ENCODE measurements at regions not wholly inside any gene's neighbourhood (a gene's known extent, or its start where the extent isn't known, plus 50 kb on each side); places are given as distances from the start of the nearest gene placed in this dataset.

DNA sequence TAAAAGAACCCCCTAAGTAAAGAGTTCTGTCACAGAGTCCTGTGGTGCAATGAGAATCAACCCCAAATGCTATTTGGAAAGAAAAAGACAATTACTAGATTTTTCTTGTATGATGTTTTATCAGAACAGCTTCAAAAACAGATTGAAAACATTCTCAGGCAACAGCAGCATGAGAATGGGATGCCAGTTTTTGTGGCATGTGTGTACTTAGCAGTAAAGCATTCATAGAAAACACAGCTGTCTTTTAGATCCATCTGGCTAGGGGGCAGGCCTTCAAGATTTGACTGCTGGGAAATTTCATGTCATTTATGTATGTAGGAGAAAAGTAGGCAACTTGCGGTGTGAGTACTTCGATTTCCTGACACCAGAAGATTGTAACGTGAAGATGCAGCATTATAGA, 170.5 kb upstream of the HTR2A start:
- H3K4me3 Mint-ChIP-seq: no peak overlapping the region
- peaks cover 24% of the 10 kb centered on the region for H3K9me3 Mint-ChIP-seq
- H3K36me3 Mint-ChIP-seq: no peaks in the 10 kb centered on the region

DNA sequence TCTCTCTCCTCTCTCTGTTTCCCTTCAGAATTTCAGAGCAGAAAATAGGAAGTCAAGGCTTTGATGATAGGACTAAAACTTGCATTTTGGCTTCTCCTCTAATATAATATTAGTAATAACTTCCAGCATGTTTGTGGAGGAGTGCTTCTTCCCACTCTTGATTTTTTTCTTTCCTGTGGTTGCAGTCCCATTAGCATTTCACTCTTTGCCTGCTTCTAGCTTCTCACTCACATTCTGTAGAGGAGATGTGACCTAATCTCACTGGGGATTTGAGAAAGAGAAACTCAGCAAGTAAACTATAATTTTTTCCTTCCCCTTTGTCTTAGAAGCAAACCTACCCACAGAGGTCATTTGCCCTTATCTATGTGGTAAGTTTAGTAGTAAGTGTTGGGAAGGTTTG, 169.4 kb upstream of the HTR2A start:
- no peaks in the 10 kb centered on the region for H3K36me3 Mint-ChIP-seq
- H3K4me3 Mint-ChIP-seq: no peak overlapping the region
- peaks cover 7% of the 10 kb centered on the region for H3K27me3 Mint-ChIP-seq
- H3K27ac Mint-ChIP-seq: no peak overlapping the region
- peaks cover 22% of the 10 kb centered on the region for H3K9me3 Mint-ChIP-seq
- H3K4me1 Mint-ChIP-seq: no peaks in the 10 kb centered on the region

More for the DNA sequence above, 170.5 kb upstream of the HTR2A start:
- no peak overlapping the region for H3K27ac Mint-ChIP-seq
- H3K4me1 Mint-ChIP-seq: no peaks in the 10 kb centered on the region
- peaks cover 11% of the 10 kb centered on the region for H3K27me3 Mint-ChIP-seq

DNA sequence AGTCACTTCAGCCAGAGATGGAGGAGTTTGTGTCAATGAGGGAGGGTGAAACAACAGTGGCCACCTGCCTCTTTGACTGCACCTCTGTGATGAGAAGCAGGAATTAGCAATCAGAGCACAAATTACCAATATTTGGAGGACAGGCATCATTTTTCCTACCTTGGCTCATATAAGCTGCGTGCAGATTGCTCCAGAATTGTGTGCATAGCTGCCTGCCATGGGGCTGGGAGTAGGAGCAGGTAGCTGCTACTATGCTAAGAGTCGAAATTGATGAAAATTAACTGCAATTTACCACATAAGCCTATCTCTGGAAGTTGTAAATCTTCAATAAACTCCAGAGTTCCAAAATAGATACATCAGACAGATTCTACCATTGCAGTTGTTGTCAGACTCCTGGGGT, 167.5 kb upstream of the HTR2A start:
- H3K36me3 Mint-ChIP-seq: no peaks in the 10 kb centered on the region
- peaks cover 30% of the 10 kb centered on the region for H3K9me3 Mint-ChIP-seq
- no peak overlapping the region for H3K4me3 Mint-ChIP-seq
- peaks cover 7% of the 10 kb centered on the region for H3K27me3 Mint-ChIP-seq
- no peaks in the 10 kb centered on the region for H3K4me1 Mint-ChIP-seq
- H3K27ac Mint-ChIP-seq: no peak overlapping the region

DNA sequence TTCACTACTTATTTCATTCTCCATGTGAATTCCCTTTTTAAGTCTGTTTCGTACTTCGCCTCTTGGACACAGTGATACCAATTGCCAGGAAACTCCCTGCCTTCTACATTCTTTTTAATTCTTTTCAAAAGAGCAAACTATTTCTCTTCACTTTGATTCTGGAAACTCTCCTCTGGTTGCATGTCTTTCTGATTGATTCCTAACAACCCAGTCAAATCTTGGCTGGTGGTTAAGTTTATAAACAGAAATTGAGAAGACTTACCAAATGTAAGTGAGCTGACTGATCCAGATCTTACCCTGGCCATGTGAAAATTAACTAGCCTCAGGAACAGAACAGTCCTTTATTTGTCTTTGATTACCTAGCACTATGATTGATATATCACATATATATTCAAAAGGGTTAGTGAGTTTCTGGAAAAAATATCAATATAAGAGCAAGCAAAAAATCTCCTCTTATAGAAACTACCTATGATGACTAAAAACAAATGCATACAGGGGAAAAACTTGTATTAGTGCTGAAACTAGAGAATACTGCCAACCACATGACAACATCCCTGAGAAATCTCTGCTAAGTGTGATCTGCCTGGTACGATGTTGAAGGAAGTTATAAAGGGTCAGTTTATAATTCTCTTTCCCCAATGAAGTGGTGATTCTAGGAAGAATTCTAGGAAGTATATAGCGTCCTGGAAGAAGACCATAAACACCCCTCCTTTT, 152.6 kb upstream of the HTR2A start:
- Mint-ChIP-seq H3K27me3 (peaks cover 5% of the 10 kb centered on the region), H3K4me3 (no peak overlapping the region), H3K9me3 (no peaks in the 10 kb centered on the region), H3K36me3 (no peaks in the 10 kb centered on the region), H3K4me1 (no peaks in the 10 kb centered on the region), H3K27ac (no peak overlapping the region)

DNA sequence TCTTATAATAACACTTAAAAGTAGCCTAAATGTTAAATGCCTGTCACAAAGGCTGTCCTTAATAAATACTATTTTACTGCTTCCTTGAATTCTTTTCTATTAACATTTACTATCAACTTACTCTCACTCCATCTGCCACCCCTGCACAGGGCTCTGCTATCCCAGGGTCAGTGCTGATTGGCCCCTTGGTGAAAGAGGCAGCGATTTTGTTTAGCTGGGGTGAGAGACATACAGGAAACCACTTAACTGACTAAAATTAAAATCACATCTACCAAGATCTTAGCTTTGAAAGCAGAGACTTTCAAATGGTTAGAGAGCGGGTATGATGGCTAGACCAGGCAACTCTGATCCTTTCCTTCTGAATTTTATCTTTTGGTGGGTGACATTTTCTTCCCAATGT, 149.9 kb upstream of the HTR2A start:
- Mint-ChIP-seq H3K9me3 (no peaks in the 10 kb centered on the region), H3K36me3 (no peaks in the 10 kb centered on the region), H3K27me3 (peaks cover 12% of the 10 kb centered on the region), H3K27ac (no peak overlapping the region), H3K4me1 (no peaks in the 10 kb centered on the region), H3K4me3 (no peak overlapping the region)

DNA sequence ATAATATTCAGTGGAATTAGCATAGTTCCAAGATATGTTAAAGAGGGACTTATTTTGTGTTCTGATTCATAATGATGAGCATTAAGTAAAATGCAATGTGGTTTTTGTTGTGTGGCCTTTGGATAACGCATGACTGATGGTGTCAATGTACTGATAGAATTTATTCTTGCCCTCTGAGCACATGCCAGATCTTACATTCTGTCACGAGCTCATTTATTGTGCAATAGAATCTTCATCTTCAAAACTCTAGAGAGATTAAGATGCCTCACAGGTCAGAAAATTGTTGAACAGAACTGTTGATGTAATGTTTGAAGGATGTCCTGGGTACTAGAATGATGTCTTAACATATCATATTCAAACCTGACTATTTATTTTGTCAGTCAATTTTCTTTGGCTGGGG, 148.0 kb upstream of the HTR2A start:
- no peak overlapping the region for H3K27ac Mint-ChIP-seq
- H3K27me3 Mint-ChIP-seq: peaks cover 12% of the 10 kb centered on the region
- H3K9me3 Mint-ChIP-seq: no peaks in the 10 kb centered on the region
- no peak overlapping the region for H3K4me3 Mint-ChIP-seq
- H3K36me3 Mint-ChIP-seq: no peaks in the 10 kb centered on the region
- no peaks in the 10 kb centered on the region for H3K4me1 Mint-ChIP-seq

DNA sequence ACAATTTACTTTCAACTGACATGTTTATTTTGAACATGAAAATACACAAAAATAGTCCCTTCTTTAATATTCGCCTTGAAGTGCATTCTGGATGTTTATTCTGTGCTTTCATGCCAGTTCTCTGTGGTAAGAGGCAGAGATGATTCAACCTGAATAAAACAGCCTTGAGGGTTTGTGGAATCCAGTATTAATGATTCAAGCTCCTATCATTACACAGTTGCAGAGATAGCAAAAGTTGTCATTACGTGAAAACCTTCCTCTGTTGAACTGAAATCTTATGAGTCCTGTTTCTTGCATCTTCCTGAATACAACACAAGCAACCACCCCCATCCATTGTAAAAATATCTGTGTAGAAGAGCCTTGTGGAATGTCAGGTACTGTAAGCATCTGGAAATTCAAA, 142.3 kb upstream of the HTR2A start:
- Mint-ChIP-seq H3K27me3 (peaks cover 10% of the 10 kb centered on the region), H3K4me3 (no peak overlapping the region), H3K36me3 (no peaks in the 10 kb centered on the region), H3K27ac (no peak overlapping the region), H3K4me1 (no peaks in the 10 kb centered on the region), H3K9me3 (no peaks in the 10 kb centered on the region)

DNA sequence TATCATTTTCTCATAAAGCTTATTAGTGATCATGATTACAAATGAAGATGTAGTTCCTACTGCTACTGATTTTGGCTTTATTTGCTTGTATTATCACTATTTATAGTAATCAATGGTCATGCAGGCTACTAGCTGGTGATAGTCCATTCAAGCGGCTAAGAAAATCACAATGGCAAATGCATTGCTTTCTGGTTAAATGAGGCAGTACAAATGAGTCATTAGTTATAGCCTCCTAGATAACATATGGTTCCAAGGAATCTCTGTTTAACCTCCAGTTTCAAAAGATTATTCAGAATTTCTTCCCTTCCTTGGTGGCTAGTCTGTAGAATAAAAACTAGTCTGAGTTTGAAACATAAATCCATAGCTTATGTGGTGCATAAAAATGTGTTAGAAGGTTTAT, 141.3 kb upstream of the HTR2A start:
- Mint-ChIP-seq H3K36me3 (no peaks in the 10 kb centered on the region), H3K4me3 (no peak overlapping the region), H3K27me3 (peaks cover 5% of the 10 kb centered on the region), H3K9me3 (no peaks in the 10 kb centered on the region), H3K4me1 (no peaks in the 10 kb centered on the region), H3K27ac (no peak overlapping the region)

DNA sequence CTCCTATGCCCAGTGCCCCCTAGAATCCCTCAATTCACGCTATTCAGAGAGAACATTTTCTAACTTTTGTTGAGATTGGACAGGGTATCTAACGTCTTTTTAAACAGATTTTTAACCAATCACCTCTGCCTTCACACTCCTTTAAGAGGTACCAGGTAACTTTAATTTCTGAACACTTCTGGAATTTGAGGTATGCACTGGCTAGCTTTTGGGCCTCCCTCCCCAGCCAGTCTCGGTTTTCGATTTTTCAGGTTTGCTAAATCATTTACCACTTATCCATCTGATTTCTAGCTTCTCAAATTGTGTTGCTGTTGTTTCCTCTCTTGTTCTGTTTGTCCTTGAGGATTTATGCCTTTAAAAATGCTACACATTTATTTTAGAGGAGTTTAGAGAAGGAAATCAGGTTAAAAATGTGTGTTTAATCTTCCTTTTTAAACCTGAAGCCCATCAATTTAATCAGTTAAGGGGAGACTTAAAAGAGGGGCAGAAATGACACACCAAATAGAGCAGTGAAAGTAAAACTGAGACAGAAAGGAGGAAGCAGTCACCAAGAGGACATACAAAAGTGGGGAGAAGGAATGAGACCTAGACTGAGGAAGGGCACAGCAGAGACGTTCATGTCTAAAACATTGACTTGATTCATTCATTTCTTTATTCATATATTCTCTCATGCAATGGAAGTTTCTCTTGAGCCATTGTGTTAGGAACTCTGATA, 139.6 kb upstream of the HTR2A start:
- Mint-ChIP-seq H3K27ac (no peak overlapping the region), H3K4me1 (no peaks in the 10 kb centered on the region), H3K4me3 (no peak overlapping the region), H3K9me3 (no peaks in the 10 kb centered on the region), H3K36me3 (no peaks in the 10 kb centered on the region), H3K27me3 (peaks cover 6% of the 10 kb centered on the region)

DNA sequence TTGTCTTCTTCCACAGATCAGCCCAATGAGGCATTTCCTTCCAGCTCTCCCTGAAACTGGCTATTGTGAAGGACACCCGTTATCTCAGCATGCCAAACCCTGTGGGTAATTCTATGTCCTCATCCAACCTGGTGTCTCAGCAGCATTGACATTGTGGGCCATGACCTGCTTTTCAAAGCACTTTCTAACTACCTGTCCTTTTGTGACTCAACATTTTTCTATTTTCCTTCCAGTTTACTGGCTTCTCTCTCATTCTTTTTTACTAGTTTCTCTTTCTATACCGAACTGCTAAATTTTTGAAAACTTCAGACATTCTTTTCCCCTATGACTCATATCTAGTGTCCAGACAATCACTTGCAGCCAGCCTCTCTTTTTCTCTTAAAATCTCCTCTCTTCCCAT, 136.4 kb upstream of the HTR2A start:
- H3K4me3 Mint-ChIP-seq: no peak overlapping the region
- H3K9me3 Mint-ChIP-seq: no peaks in the 10 kb centered on the region
- no peaks in the 10 kb centered on the region for H3K36me3 Mint-ChIP-seq
- H3K27ac Mint-ChIP-seq: no peak overlapping the region
- H3K4me1 Mint-ChIP-seq: no peaks in the 10 kb centered on the region
- peaks cover 6% of the 10 kb centered on the region for H3K27me3 Mint-ChIP-seq

DNA sequence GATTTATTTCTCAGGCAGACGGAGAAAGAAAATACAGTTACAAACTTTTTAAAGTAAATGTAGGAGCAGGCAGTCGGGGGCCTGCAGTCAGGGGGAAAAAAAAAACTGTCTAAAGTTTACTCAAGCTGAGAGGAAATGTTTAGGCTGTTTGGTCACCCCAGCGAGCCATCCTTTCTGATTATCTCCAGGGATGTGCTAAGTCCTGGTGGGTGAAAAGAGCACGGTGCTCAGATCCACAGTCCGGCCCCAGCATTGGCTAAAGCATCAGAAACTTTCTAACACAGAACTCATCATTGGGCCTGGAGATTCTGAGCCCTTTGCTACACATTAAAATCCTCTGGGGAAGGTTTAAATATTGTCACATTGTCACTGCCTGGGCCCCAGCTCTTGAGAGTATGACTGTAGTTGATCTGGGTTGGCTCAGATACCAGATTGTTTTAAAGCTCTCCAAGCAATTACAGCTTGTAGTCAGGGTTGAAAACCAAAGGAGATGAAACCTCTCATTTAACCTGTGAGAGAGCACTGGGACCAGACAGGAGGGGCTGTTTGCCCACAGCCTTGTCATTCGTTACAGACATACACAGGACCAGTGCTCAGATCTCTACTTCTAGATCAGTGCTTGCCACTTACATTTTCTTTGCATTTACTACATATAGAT, 131.1 kb upstream of the HTR2A start:
- peaks cover 6% of the 10 kb centered on the region for H3K27me3 Mint-ChIP-seq
- no peak overlapping the region for H3K4me3 Mint-ChIP-seq
- H3K36me3 Mint-ChIP-seq: no peaks in the 10 kb centered on the region
- H3K27ac Mint-ChIP-seq: no peak overlapping the region
- no peaks in the 10 kb centered on the region for H3K9me3 Mint-ChIP-seq
- no peaks in the 10 kb centered on the region for H3K4me1 Mint-ChIP-seq

DNA sequence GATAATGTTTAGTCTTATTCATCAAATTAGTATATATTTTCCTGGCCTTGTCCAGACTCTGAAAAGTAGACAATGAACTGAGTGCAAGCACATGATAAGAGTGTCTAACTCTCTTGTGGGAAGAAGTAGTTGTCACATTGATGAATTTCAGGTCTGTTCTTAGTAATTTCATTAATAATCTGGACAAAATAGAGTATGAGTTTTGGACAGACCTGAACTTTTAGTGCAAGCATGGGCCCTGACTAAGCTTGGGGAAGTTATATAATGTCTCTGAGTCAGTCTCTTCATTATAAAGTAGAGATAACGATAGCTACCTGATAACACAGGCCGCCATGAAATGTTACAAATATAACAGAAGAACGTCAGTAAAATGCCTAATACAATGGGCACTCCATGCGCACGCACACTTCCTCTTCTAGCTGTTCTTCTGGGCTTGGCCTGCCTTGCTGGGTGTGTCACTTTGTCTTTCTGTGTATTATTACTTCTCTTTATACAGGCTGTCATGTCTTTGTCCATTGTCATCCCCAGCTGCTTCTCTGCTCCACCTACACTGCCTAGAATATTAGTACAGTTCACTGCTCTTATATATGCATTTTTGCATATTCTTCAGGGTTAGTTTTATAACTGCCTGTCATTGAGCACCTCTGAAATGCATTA, 129.1 kb upstream of the HTR2A start:
- Mint-ChIP-seq H3K4me3 (no peak overlapping the region), H3K27ac (no peak overlapping the region), H3K4me1 (no peaks in the 10 kb centered on the region), H3K27me3 (peaks cover 6% of the 10 kb centered on the region), H3K9me3 (no peaks in the 10 kb centered on the region), H3K36me3 (no peaks in the 10 kb centered on the region)

DNA sequence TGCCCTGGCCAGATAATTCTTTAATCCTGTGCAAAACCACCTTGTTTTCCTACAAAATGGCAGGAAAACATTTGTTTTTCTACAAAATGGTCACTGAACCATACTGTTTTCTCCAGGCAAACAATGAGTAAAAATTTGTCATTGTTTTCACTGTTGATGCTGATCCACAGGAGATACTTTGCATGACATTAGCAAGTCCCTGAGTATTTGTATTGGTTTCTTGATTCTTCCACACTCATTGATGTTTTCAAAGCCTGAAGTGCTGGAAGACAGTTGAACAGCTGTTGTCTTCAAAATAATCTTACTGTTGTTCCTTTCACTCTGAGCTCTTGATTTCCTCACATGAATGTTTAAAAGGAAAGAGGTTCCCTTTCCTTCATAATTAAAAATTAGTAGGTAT, 123.1 kb upstream of the HTR2A start:
- H3K4me1 Mint-ChIP-seq: no peaks in the 10 kb centered on the region
- H3K27ac Mint-ChIP-seq: no peak overlapping the region
- peaks cover 5% of the 10 kb centered on the region for H3K27me3 Mint-ChIP-seq
- H3K36me3 Mint-ChIP-seq: no peaks in the 10 kb centered on the region
- H3K4me3 Mint-ChIP-seq: no peak overlapping the region
- no peaks in the 10 kb centered on the region for H3K9me3 Mint-ChIP-seq

DNA sequence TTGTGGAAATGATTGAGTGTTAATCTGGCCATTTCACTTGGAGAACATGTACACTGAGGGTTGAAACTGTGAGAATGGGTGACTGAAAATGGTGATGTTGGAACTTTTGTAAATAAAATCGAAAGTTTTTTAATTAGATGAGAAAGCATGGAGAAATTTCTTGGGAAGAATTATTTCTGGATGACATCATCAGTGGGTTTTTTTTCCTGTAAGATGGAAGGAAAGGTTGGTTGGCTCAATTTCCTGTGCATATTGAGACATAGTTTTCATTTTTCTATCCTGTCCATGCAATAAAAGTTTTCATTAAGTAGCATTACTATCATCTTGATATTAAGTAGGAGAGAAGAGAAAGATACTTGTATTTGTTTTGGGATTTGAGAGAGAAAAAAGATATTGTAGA, 120.6 kb upstream of the HTR2A start:
- Mint-ChIP-seq H3K27me3 (peaks cover 1% of the 10 kb centered on the region), H3K9me3 (no peaks in the 10 kb centered on the region), H3K27ac (no peak overlapping the region), H3K4me3 (no peak overlapping the region), H3K36me3 (no peaks in the 10 kb centered on the region), H3K4me1 (no peaks in the 10 kb centered on the region)

DNA sequence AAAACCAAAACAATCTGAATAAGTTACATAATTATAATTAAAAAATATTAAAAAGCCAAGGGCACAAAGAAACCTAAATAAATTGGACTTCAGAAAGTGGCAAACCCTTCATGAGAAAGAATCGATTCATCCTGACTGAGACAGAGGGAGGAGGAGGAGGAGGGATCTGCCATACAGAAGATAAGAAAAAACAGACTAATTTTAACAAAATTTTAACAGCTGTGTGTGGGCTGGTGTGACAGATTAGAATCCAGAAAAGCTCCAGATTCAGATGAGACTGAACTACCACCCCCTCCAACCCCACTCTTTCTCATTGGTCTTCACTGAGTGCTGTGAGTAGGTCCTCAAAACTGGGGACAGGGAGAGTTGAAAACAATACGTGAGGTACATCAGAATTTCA, 111.5 kb upstream of the HTR2A start:
- Mint-ChIP-seq H3K9me3 (no peaks in the 10 kb centered on the region), H3K27ac (no peak overlapping the region), H3K36me3 (no peaks in the 10 kb centered on the region), H3K27me3 (peaks cover 1% of the 10 kb centered on the region), H3K4me1 (no peaks in the 10 kb centered on the region), H3K4me3 (no peak overlapping the region)
